GM19395 (cell line): ENCODE measurements at regions not wholly inside any gene's neighbourhood (a gene's known extent, or its start where the extent isn't known, plus 50 kb on each side); places are given as distances from the start of the nearest gene placed in this dataset.
A peak's percentile ranks its signal among the peaks of the same experiment; 100 is the strongest.
"Not testable (repeated sequence)": the region's sequence is repeated elsewhere in the genome, so short reads cannot be mapped to it uniquely, and the experiment has no call there.

Experiments used
- ATAC-seq: cut with Tn5 transposase; IDR thresholded peaks from one replicate; pipeline ENCODE4 v1.9.1; 2021; ENCODE audit warnings: mild to moderate bottlenecking, moderate library complexity; ENCODE audit not compliant: unreplicated experiment

DNA sequence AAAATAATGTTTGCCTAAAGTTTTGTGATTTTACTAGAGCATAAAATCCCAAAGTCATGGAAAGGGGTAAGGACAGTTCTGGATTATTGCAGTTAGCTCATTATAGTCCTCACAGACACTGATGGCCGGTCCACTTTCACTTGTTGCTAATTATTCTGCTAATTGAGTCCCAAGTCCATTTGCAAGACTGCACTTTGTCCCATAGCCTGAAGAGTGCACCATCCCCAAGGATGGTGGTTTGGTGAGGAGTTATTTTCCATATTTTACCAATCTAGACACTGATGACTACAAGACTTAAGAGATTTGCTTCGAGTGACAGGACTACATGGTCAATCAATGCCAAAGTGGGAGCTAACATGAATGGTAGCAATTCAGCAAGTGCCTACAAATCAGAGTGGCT, 181.8 kb upstream of the CACNA2D1 start:
- no peak for ATAC-seq

DNA sequence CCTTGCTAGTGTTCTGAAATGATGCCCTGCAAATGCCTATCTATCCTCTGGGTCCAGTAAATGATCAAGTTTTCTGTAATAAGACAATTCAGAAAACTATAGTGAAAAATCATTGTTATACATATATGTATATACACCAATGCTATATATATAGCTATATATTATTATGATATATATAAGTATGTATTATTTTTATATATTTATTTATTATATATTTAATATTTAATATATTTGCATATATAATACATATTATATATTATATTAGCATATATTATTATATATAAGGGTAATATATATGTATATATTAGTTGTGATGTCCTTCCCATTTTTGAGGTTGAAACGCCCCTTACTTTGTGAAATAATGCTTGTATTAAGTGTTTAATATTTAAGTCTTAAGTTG, 181.4 kb upstream of the CACNA2D1 start:
- ATAC-seq: no peak

DNA sequence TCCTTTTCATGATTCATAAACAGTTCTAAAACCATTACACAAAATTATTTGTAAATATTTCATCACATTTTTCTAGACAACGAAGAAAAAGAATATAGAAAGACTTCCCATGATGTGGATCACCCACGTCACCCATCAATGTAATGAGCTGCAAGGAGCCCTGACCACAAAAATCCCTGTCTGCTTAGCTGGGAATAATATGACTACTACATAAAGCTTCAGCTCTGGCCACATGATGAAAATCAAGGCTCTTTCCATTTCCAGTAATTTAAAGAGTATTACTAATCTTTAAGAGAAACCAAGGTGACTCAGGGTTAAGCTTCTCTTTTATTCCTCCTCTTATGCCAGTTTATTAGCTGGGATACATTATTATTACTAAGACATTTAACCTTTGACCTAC, 180.8 kb upstream of the CACNA2D1 start:
- no peak for ATAC-seq

DNA sequence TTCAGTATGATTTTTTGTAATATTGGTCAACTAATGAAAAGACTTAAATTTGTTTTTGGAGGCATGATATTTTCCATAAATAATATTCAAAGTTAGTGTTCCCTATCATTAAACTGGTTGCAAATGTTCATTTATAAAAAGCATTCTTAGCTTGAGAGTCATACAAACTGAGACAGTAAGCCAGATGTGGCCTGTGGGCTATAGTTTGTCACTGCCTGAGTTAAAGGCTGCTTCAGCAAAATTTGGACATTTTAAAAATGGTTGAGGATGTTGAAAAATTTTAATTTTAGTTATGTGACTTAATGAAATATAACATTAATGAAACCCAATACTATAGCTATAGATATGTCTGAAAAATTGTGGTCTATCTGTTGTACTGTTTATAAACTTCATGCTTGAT, 180.2 kb upstream of the CACNA2D1 start:
- no peak for ATAC-seq

DNA sequence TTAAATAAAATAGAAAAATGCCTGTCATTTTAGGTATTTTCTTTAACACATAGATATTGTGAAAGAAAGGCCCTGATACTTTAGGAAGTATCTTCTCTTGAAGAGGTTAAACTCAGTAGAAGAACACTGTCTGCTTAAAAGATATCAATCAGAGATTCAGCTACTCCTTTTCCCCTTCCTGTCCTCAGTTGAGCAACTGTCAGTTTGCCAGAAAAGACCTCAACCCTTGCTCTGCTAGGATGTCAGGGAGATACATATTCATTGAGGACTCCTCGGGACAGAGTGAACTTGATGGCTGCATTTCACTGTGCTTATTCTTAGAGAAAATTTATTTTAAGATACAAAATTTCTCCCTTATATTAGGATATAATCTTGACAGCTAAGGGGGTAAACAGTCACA, 173.6 kb upstream of the CACNA2D1 start:
- no peak for ATAC-seq

DNA sequence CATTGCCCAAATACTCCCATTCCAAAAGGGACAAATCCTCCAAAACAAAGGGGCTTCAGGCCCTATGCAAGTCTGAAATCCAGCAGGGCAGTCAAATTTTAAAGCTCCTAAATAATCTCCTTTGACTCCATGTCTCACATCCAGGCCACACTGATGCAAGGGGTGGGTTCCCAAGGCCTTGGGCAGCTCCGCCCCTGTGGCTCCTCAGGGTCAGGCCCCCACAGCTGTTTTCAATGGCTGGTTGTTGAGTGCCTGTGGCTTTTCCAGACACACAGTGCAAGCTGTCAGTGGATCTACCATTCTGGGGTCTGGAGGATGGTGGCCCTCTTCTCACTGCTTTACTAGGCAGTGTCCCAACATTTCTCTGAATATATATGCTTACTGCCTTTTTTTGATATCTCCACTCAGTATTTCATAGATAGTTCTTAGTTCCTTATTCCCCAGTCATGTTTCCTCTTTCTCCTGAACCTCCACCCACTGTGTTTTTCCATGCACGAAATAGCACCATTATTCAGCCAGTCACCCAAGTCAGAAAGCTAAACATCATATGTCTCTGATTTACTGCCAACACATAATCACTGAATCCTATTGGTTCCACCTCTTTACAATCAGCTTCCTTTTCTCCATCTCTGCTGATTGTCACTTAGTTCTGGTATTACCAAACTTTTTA, 172.6 kb upstream of the CACNA2D1 start:
- no peak for ATAC-seq

DNA sequence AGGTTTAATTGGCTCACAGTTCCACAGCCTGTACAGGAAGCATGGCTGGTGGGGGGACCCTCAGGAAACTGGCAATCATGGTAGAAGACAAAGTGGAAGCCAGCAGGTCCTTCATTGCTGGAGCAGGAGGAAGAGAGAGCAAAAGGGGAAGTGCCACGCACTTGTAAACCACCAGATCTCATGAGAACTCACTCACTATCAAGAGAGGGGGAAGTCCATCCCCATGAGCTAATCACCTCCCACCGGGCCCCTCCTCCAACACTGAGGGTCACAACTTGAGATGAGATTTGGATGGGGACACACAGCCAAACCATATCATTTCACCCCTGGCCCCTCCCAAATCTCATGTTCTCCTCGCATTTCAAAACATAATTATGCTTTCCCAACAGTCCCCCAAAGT, 171.9 kb upstream of the CACNA2D1 start:
- peak; percentile 88 for ATAC-seq

DNA sequence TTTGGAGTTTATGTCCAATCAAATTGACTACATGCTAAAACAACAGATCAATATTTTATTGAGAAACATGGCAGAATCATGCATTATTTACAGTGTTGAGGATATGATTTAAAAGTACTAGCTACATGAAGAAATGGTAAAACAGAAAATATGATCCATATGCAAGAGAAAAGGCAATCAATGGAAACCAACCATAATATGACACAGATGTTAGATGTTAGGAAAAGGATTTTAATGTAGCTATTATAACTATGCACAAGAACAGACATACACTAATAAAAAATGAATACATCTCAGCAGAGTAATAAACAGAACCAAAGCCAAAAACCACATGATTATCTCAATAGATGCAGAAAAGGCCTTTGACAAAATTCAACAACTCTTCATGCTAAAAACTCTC, 166.2 kb upstream of the CACNA2D1 start:
- no peak for ATAC-seq

DNA sequence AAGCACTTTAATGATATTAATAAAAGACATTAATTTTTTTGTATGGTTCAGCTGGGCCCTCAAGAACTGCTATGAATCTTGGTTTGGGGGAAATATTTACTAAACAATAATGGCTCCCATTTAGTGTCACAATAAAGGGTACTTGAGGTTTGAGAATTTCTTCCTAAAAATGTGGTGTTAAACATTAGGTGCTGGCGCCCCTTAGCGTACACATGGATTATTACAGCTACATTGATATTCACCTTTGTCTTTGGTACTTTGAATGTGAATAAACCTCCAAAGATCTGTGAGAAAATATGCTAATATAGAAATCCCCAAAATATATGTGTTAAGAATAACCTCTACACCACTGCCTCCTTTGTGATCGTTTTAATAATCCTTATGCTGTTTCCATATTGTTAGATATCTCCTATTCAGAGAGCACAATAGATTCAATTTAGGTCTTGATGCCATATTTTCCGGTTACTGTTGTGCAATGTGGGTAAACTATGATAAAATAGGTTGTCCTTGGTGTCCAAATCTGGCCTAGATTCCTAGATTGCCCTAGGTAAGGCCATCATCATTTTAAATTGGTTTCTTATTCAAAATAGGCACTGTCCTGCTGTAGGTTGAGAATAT, 161.8 kb upstream of the CACNA2D1 start:
- ATAC-seq: peak; percentile 71

DNA sequence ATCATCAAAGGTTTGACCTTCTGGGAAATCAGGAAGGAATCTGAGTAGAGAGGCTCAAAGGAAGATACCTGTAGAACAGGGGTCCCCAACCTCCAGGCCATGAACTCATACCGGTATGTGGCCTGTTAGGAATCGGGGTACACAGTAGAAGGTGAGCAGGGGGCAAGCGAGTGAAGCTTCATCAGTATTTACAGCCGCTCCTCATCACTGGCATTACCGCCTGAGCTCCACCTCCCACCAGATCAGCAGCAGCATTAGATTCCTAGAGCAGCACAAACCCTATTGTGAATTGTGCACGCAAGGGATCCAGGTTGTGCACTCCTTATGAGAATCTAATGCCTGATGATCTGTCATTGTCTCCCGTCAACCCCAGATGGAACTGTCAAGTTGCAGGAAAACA, 158.5 kb upstream of the CACNA2D1 start:
- no peak for ATAC-seq

DNA sequence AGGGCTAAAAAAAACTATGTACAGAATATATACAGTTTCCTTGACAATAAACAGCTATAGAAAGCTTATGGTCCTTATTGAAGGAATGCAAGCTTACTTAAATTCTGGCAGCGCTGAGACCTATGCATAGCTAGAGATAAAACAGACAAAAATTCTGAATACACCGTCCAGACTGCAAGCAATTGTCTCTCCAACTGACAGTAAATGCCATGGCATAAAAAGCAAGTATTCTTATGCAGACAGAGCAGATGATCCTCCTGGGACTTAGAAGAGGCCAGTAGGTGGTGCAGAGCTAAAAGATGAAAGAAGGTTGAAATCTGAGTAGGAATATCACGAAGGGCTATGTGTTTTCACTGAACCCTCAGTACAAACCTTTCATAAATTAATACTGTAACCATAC, 157.0 kb upstream of the CACNA2D1 start:
- ATAC-seq: no peak

DNA sequence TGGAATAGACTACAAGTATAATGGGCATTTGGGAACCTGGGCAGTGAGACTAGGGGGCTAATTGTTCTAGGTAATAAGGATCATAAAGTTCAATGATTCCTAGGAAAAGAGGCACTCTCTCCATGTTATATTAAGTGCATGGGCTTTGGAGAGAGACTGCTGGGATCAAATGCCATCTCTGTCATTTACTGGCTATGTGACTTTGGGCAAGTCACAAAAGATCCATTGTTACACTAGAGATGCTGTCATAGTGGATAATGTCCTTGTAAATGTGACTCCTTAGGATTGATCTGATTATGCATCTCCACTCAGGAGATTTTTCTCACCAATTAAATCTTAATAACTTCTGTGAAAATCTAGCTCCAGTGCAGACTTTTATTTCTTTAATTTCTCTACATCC, 156.3 kb upstream of the CACNA2D1 start:
- ATAC-seq: no peak

DNA sequence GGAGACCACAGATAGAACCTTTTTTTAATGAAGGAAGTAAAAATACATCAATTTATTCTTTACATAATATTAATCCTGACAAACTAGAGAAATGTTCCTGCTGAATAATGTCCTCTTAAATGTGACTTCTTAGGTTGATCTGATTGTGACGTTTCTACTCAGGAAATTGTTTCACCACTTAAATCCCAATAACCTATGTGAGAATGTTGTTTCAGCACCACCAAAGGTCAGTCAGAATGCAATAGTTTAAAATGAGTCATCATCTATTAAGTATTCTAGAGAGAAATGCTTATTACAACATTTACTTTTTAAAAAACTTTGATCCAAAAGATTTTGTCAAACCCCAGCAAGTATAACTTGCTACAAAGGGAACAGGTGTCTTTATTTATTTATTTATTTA, 155.4 kb upstream of the CACNA2D1 start:
- no peak for ATAC-seq

DNA sequence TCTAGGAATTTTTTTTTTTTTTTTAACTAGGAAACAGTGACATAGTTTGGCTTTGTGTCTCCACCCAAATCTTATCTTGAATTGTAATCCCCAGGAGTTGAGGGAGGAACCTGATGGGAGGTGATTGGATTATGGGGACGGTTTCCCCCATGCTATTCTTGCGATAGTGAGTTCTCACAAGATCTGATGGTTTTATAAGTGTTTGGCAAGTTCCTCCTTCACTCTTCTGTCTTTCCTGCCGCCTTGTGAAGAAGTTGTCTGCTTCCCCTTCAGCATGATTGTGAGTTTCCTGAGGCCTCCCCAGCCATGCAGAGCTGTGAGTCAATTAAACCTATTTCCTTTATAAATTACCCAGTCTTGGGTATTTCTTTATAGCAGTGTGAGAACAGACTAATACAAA, 152.2 kb upstream of the CACNA2D1 start:
- not testable (repeated sequence) for ATAC-seq

DNA sequence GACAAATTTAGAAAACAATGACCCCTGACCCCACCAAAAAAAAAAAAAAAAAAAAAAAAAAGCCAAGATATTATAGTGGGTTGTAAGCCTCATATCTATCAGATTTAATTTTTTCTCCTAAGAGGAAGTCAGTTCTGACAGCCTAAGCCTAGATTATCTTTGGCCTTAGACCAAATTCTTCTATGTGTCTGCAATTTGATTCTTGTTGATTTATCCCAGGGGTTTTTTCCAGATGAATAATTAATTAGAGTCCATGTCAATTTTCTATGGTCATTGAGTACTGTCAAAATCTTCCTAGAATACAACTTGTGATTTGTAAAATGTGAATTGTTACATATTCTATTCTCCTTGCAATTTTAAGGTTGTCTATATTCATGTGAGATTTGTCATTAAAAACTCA, 151.6 kb upstream of the CACNA2D1 start:
- no peak for ATAC-seq

DNA sequence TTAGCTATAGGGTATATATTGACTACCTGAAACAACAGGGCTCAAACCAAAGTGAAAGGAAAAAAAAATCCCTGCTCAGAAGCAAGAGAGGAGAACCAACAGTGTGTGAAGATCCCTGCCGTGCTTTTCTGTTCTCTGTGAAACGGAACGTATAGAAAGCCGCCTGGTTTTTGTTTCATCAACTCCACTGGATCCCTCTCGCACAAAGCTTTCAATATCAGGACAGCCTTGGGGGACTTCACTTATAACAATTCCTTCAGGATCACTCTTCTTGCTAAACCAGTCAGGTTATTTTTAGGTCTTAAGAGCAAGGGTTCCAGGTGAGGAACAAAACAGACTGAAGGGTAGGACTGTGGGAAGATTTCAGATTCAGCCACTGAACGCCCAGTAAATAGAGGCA, 151.1 kb upstream of the CACNA2D1 start:
- no peak for ATAC-seq

DNA sequence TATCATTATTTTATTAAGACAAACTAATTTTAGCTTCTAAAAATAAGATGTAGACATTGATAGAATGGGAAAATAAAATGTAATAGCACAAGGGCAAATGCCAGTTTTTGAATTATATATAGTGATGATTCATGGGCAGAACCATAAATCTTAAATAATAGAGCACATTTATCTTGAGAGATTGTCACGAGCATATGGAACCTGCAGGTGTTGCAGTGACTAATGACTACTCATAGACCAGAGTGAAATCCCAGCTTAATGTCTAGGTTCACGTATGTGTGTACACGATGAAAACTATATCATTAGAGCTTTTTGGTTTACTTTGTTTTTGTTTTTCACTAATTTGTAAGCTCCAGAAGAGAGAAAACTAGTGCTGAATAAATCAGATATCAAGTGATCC, 150.2 kb upstream of the CACNA2D1 start:
- ATAC-seq: no peak

DNA sequence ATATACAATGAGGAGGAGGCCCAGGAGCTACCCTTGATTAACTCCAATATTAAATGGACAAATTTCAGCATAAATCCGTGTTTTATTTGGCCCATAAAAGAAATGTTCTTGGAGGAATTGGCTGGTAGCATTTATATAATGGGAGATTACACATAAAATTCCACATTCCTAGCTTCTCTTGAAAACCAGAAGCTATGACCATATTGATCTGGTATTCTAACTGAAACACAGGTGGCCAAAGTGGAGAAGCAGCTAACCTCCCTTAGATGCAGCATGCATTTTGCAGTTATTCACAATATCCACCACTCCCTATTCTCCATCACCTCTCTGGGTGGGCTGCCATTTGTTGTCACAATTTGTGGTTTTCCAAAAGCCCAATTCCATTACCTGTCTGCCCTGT, 148.8 kb upstream of the CACNA2D1 start:
- ATAC-seq: no peak

DNA sequence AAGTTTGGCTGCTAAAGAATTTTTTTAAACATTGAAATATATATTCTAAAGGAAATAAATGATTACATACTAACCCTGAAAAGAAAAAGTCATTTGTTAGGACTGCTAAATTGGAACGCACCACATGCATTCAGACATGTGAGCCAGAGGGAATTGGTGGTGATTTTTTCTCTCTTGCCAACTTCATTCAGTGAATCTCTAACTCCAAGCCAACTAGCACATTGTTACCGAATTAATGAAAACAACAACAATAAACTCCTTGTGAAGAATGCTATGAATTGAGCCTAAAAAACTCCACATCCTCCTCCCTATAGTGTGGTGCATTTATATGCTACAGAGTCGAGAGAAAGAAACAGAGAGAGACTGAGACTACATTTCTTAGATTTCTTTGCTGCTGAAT, 135.5 kb upstream of the CACNA2D1 start:
- no peak for ATAC-seq

DNA sequence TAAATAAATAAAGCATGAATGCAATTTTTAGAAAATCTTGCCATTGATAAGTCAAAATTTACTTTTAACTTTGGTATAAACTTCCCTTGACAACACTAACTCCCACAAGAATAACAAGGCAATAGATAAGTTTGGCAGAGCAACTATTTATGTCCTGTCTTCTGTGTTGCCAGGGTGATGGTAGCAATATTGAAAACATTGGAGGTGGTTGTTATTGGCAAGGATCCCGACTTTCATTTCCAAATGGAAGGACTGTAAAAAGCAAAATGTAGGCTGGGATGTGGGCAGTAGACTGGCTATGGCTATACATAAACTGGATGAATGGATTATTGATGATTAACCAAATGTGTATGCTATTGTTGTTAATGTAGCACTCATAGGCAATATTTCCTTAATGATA, 134.9 kb upstream of the CACNA2D1 start:
- no peak for ATAC-seq

DNA sequence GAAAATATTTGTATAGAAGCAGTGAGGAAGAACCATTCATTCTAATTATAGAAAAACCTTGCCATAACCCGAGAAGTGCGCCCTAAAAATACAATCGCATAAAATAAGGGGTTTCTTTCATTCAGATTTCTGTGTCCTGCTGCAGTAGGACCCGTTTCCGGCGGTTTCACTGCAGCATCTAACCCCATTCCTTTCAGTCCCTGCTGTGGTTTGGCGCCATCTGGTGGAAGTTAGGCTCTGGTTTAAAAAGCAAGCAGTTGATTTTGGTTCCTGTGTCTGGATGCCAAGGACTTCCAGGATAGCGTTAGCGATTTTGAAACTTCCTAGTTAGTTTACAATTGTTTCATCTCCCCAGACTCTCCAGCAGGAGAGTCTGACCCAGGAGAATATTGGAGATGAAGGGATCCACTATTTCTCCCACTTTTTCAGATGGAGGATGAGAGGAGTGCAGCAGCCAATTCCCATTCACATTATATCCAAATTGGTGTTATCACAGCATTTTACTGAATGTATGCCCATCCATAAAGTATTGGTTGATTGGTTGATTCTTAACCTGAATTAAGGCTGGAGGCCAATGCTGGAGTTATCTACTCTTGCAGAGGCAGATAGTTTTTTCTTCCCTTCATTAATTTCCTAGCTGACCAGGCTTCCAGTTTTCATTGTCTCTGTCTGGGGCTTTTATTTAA, 128.8 kb upstream of the CACNA2D1 start:
- ATAC-seq: peak; percentile 96

DNA sequence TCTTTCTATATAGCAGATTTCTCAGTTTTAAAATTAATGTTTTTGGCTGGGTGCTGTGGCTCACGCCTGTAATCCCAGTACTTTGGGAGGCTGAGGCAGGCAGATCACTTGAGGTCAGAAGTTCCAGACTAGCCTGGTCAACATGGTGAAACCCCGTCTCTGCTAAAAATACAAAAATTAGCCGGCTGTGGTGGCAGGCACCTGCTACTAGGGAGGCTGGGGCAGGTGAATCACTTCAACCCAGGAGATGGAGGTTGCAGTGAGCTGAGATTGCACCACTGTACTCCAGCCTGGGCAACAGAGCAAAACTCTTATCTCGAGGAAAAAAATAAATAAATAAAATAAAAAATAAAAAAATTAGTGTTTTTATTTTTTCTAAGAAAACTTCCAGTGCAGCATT, 127.5 kb upstream of the CACNA2D1 start:
- not testable (repeated sequence) for ATAC-seq
